Right lobe of liver (tissue), 6 donors: ENCODE measurements at regions not wholly inside any gene's neighbourhood (a gene's known extent, or its start where the extent isn't known, plus 50 kb on each side); places are given as distances from the start of the nearest gene placed in this dataset.

ENCODE experiments used
- ATAC-seq, 4 donors: fragments of 200-7000 bp; cut with Tn5 transposase; one replicate each; pipeline ENCODE4 v1.9.1; 2020; ENCODE audit warnings: mild to moderate bottlenecking in 4 of 4, moderate library complexity in 4 of 4
- DNase-seq, 3 donors: peaks; one replicate each; pipeline ENCODE4 v3.0.0-alpha.2; 2020
- H3K27ac ChIP-seq, 3 donors: fragments of 200-600 bp; one replicate each; pipeline ENCODE4 v1.8.0; 2022
- H3K27me3 ChIP-seq, 2 donors: fragments of 200-600 bp; one replicate each; pipeline ENCODE4 v1.8.0; 2022
- H3K36me3 ChIP-seq, 4 donors: fragments of 200-600 bp; sonication (generic) in 1 of 4; one replicate each; pipeline versions ENCODE4 v1.5.1 to v1.8.0; 2017 to 2022; ENCODE audit warnings: control low read depth in 1 of 4
- H3K4me1 ChIP-seq, 4 donors: fragments of 200-600 bp; sonication (generic) in 1 of 4; one replicate each; pipeline versions ENCODE4 v1.5.1 to v1.8.0; 2017 to 2022; ENCODE audit warnings: control low read depth in 1 of 4
- H3K4me3 ChIP-seq, 3 donors: fragments of 200-600 bp; one replicate each; pipeline ENCODE4 v1.8.0; 2022
- H3K9me3 ChIP-seq, 4 donors: fragments of 200-600 bp; sonication (generic) in 1 of 4; one replicate each; pipeline versions ENCODE4 v1.5.1 to v1.8.0; 2017 to 2022; ENCODE audit warnings: control low read depth in 1 of 4
- CTCF ChIP-seq, 4 donors: fragments of 200-600 bp in 3 of 4; fragments of 450-650 bp in 1 of 4; IDR thresholded peaks; one replicate each; pipeline versions ENCODE4 v1.5.1 to v1.8.0; 2016 to 2022; ENCODE audit warnings: antibody characterized with exemption in 4 of 4, mild to moderate bottlenecking in 2 of 4
- POLR2A ChIP-seq: fragments of 450-650 bp; IDR thresholded peaks from one replicate; pipeline ENCODE4 v1.6.1; 2017; ENCODE audit warnings: antibody characterized with exemption, mild to moderate bottlenecking
- WGBS: methylation state at CpG from one replicate; pipeline ENCODE4 v1.1.6; 2018; ENCODE audit warnings: low coverage, low lambda C conversion rate; ENCODE audit not compliant: insufficient coverage; ENCODE audit errors: missing lambda C conversion rate; 5-methylcytosine and 5-hydroxymethylcytosine counted together
- intact Hi-C, 2 donors: fragments of 100-400 bp; cut with DNase I; formaldehyde crosslinking; loops; one replicate each; pipeline versions ENCODE4 v1.11.2 to v1.14.1; 2022
- donor health status: DM: no; HTN: yes; CAD: no.
- donor health status: DM: no; HTN: no; CAD: no.
- donor health status: DM: no; HTN: no; CAD: no.
- donor health status: DM: no; HTN: yes; CAD: no.
- donor health status: DM: no; HTN: yes; CAD: no.

- TF ChIP-seq POLR2A (no peak), CTCF (IDR thresholded peaks at IDR 0.05) (no peak)
- H3K4me3 ChIP-seq = no peak overlapping the region
- no peaks in the 10 kb centered on the region for H3K9me3 ChIP-seq
- intact Hi-C loops = no loop called here
- H3K4me1 ChIP-seq = peaks cover 0 to 33% (median 9%) of the 10 kb centered on the region in 4 donors
- peak overlapping the region; percentile 4 to 67 (median 50) for H3K27ac ChIP-seq
- H3K36me3 ChIP-seq = no peaks in the 10 kb centered on the region
- no peaks in the 10 kb centered on the region for H3K27me3 ChIP-seq
- ATAC-seq (peak in 2 of 4 donors; percentile 3 to 8), DNase-seq (no peak)
- 43% methylated on average over 2 of the region's 3 CpGs for WGBS
Observed at GRCh38 chr5:173670130-173670651, 53.7 kb upstream of the BOD1 start.

GRCh38 chr5:173670791-173671120 is 54.3 kb upstream of the BOD1 start:
- WGBS = 41% methylated on average over 10 of the region's 12 CpGs
- H3K27ac ChIP-seq = peak overlapping the region; percentile 4 to 67 (median 50)
- H3K4me1 ChIP-seq = peaks cover 0 to 33% (median 9%) of the 10 kb centered on the region in 4 donors
- ATAC-seq = peak; percentile 44 to 65 (median 50)
- no peaks in the 10 kb centered on the region for H3K27me3 ChIP-seq
- TF ChIP-seq CTCF (IDR thresholded peaks at IDR 0.05) (no peak), POLR2A (no peak)
- no peak for DNase-seq
- H3K4me3 ChIP-seq = no peak overlapping the region
- intact Hi-C loops = no loop called here
- H3K36me3 ChIP-seq = no peaks in the 10 kb centered on the region
- no peaks in the 10 kb centered on the region for H3K9me3 ChIP-seq

- DNase-seq (peak; percentile 77 to 86 (median 84)), ATAC-seq (peak; percentile 77 to 90 (median 80))
- Histone ChIP-seq H3K36me3 (no peaks in the 10 kb centered on the region), H3K9me3 (no peaks in the 10 kb centered on the region), H3K4me1 (peaks cover 0 to 33% (median 9%) of the 10 kb centered on the region in 4 donors), H3K4me3 (peak overlapping the region in 1 of 3 donors; percentile 10), H3K27ac (peak overlapping the region; percentile 4 to 67 (median 50)), H3K27me3 (no peaks in the 10 kb centered on the region)
- 56% methylated on average over 10 of the region's 16 CpGs for WGBS
- TF ChIP-seq CTCF (IDR thresholded peaks at IDR 0.05) = no peak
- peak; percentile 20 for TF ChIP-seq POLR2A
- intact Hi-C loops = no loop called here
Observed at GRCh38 chr5:173671121-173671949, 54.9 kb upstream of the BOD1 start.

- no peak overlapping the region for H3K4me3 ChIP-seq
- H3K4me1 ChIP-seq = peaks cover 0 to 33% (median 9%) of the 10 kb centered on the region in 4 donors
- no peaks in the 10 kb centered on the region for H3K27me3 ChIP-seq
- H3K36me3 ChIP-seq = no peaks in the 10 kb centered on the region
- TF ChIP-seq POLR2A = no peak
- TF ChIP-seq CTCF (IDR thresholded peaks at IDR 0.05) = no peak
- WGBS = 86% methylated on average over 7 of the region's 8 CpGs
- no peak overlapping the region for H3K27ac ChIP-seq
- ATAC-seq (no peak), DNase-seq (no peak)
- intact Hi-C loops = no loop called here
- H3K9me3 ChIP-seq = no peaks in the 10 kb centered on the region
Observed at GRCh38 chr5:173672166-173672565, 55.7 kb upstream of the BOD1 start.
